WTC11 (cell line): ENCODE measurements at regions not wholly inside any gene's neighbourhood (a gene's known extent, or its start where the extent isn't known, plus 50 kb on each side); places are given as distances from the start of the nearest gene placed in this dataset.

Experiments
- GABPB1 ChIP-seq: sonication (generic); formaldehyde crosslinking; IDR thresholded peaks from 2 replicates; pipeline ENCODE4 v1.8.1; 2023; ENCODE audit warnings: mild to moderate bottlenecking, missing genetic modification reagents
- MLX ChIP-seq: sonication (generic); formaldehyde crosslinking; IDR thresholded peaks from 2 replicates; pipeline ENCODE4 v1.8.1; 2023; ENCODE audit warnings: mild to moderate bottlenecking, missing genetic modification reagents, moderate library complexity
- NR2C2 ChIP-seq: sonication (generic); formaldehyde crosslinking; IDR thresholded peaks from 2 replicates; pipeline ENCODE4 v1.8.0; 2022; ENCODE audit warnings: mild to moderate bottlenecking, missing genetic modification reagents
- SMAD4 ChIP-seq: sonication (generic); formaldehyde crosslinking; IDR thresholded peaks from 2 replicates; pipeline ENCODE4 v1.8.0; 2022; ENCODE audit warnings: mild to moderate bottlenecking, missing genetic modification reagents
- SOX15 ChIP-seq: fragments of 250-450 bp; sonication (Bioruptor Pico); IDR thresholded peaks from 2 replicates; pipeline ENCODE4 v1.9.0; 2021; ENCODE audit warnings: mild to moderate bottlenecking
- ZNF396 ChIP-seq: fragments of 250-450 bp; sonication (Bioruptor Pico); IDR thresholded peaks from 2 replicates; pipeline ENCODE4 v1.8.0; 2021; ENCODE audit warnings: mild to moderate bottlenecking, moderate library complexity, borderline replicate concordance
- ZNF423 ChIP-seq: fragments of 250-450 bp; sonication (Bioruptor Pico); IDR thresholded peaks from 2 replicates; pipeline ENCODE4 v2.1.2; 2022; ENCODE audit warnings: mild to moderate bottlenecking, moderate library complexity
- TF ChIP-seq, protein P1 (sequence below): fragments of 200-600 bp; IDR thresholded peaks from 2 replicates; pipeline ENCODE4 v1.8.0; 2022; ENCODE audit warnings: antibody characterized with exemption
- TF ChIP-seq, protein P2 (sequence below): sonication (generic); formaldehyde crosslinking; IDR thresholded peaks from 2 replicates; pipeline ENCODE4 v1.8.0; 2022; ENCODE audit warnings: mild to moderate bottlenecking, missing genetic modification reagents

DNA sequence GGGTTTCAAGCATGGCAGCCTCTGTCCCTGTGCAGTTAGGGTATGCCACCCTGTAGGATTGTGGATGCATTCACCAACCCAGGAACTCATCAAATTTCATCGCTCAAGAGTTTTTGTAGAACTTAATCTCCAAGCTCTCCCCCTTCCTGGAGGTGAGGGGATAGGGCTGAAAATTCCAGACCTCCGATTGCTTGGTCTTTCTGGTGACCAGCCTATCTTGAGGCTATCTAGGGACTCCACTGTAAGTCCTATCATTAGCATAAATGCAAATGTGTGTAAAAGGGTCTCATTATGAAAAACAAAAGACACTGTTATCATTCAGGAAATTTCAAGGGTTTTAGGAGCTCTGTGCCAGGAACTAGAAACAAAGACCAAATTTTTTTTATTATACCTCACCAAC lies 244.0 kb downstream of the DUSP6 start:
- TF ChIP-seq, protein P1, sequence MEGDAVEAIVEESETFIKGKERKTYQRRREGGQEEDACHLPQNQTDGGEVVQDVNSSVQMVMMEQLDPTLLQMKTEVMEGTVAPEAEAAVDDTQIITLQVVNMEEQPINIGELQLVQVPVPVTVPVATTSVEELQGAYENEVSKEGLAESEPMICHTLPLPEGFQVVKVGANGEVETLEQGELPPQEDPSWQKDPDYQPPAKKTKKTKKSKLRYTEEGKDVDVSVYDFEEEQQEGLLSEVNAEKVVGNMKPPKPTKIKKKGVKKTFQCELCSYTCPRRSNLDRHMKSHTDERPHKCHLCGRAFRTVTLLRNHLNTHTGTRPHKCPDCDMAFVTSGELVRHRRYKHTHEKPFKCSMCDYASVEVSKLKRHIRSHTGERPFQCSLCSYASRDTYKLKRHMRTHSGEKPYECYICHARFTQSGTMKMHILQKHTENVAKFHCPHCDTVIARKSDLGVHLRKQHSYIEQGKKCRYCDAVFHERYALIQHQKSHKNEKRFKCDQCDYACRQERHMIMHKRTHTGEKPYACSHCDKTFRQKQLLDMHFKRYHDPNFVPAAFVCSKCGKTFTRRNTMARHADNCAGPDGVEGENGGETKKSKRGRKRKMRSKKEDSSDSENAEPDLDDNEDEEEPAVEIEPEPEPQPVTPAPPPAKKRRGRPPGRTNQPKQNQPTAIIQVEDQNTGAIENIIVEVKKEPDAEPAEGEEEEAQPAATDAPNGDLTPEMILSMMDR: no peak
- TF ChIP-seq ZNF396 (CRISPR knock-in tag) (no peak), SOX15 (no peak), SMAD4 (CRISPR knock-in tag) (no peak), GABPB1 (no peak), NR2C2 (CRISPR knock-in tag) (no peak), MLX (CRISPR knock-in tag) (no peak), ZNF423 (CRISPR knock-in tag) (no peak)
- TF ChIP-seq, protein P2, sequence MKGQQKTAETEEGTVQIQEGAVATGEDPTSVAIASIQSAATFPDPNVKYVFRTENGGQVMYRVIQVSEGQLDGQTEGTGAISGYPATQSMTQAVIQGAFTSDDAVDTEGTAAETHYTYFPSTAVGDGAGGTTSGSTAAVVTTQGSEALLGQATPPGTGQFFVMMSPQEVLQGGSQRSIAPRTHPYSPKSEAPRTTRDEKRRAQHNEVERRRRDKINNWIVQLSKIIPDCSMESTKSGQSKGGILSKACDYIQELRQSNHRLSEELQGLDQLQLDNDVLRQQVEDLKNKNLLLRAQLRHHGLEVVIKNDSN (CRISPR knock-in tag): no peak
